ENCODE measurements at regions not wholly inside any gene's neighbourhood (a gene's known extent, or its start where the extent isn't known, plus 50 kb on each side); places are given as distances from the start of the nearest gene placed in this dataset.
"Not testable (repeated sequence)": the region's sequence is repeated elsewhere in the genome, so short reads cannot be mapped to it uniquely, and the experiment has no call there.

DNA sequence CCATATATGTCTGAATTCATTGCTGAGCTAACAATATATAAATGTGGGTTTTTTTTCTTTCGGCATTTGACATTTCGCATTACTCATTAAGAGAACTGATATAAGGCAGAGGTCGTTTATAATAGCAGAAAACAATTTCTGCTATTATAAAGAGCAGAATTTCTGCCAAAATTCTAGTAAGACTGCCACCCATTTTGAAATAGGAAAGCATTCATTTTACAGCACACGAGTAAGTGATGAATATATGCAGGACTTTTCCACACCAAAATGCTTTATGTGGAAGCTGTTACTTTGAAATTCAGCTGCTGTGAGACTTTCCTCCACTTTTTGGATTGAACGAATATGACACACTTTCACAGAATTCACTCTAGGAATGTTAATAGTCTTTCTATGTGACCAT lies 610.9 kb upstream of the MAN1A1 start:
- DNase-seq (ENCODE audit: low spot score), result no peak

DNA sequence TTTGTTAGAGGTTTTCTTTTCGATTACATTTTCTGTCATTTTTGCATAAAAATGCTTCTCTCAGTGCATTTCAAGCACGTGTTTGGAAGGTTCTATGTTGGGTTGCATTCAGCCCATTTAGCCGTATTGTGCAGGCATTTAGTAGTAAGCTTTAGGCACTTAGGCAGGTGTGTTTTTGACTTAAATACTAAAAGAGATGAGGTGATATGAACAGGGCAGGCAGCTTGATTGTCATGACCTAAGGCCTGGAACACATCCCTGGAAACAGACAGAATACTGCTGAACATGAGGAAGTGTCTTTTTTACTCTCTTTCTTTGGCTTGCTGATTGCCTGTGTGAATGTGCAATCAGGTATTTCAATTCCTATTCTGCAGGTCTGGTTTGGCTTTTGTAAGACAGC lies 610.5 kb upstream of the MAN1A1 start:
- DNase-seq (ENCODE audit: low spot score), result no peak

DNA sequence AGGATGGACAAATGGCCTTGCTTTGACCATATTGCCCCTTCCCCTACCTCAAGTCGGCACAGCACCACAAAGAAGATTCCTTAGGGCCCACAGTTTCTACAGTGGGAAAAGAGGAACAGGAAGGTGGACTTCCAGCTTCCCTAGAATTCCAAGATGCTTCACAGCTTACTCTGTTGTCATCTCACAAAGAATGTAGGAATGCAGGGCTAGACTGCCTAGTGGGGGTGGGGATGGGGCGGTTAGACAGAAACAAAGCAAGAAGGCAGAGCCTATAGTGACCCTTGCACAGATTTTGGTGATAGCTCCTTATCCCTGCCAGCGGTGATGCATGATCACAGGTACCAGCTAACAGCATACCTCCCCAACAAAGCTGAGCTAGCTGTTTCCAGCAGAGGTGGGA lies 607.6 kb upstream of the MAN1A1 start:
- DNase-seq (ENCODE audit: low spot score), result no peak

DNA sequence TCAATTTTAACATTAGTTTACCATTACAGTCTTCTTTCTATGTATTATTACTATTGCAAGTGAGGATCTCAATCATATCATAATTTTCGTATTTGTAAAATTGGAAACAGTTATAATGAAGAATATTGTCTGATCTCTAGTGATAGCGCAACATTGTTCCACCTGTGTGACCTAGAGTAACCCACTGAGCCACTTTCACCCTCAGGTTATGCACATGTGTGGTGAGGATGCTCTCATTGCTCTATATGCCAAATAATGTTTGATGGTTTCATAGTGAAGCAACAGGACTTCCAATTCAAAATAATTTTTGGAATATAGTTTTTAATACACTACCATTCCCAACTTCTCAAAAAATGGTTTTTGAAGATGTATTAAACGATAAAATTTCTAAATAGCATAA lies 603.1 kb upstream of the MAN1A1 start:
- no peak for DNase-seq (ENCODE audit: low spot score)

DNA sequence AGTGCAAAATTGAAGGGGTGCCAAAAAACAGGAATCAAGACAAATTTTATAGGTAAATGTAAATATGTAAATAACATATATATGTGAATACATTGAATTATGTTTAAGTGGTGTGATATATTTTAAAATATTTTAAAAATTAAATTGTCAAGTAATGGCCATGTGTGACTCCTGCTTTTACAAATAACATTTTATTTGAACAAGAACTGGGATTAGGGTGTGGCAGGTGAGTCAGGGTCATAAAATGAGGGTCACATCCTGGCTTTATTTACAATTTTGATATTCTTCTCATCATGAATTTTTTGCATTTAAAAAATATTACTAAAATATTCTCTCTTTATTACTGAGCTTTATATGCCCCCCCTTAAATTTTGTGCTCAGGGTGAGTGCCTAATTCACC lies 601.1 kb upstream of the MAN1A1 start:
- DNase-seq (ENCODE audit: low spot score), result no peak

DNA sequence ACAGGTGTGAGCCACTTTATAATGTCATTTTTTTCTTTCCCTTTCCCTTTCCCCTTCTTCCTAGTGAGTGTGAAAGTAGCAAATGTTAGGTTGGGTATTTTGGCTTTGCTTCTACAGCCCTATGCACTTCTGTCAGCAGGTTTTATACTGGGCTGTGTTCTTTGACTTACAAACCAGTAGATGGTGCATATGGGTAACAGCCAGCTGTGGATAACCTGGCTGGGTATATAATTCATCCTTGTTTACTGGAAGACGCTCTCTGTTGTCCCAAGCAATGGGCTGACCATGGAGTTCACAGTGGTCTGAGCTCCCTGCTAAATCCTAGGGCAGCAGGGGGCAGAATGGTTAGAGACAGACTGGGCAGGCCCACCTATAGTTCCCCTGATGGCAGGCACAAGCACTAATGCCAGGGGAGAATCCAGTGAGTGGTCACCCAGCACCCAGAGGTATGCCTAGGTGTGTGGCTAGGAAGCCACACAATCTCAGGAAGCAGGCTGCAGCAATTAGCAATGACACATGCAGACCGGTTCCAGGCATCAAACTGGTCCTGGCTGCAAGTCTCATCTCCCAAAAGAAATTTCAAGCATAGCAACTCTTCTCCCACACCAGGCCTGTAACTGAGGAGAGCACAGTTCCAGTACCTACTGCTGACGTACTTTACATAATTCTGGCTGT lies 592.7 kb upstream of the MAN1A1 start:
- DNase-seq (ENCODE audit: low spot score), result no peak

DNA sequence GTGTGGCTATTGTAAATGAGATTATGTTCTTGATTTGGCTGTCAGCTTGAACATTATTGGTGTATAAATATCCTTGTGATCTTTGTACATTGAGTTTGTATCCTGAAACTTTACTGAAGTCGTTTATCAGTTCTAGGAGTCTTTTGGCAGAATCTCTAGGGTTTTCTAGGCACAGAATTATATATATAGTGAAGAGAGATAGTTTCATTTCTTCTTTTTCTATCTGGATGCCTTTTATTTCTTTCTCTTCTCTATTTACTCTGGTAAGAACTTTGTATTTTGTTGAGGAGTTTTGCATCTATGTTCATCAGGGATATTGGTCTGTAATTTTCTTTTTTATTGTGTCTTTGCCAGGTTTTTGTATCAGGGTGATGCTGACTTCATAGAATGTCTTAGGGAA lies 589.2 kb upstream of the MAN1A1 start:
- DNase-seq (ENCODE audit: low spot score), result no peak

DNA sequence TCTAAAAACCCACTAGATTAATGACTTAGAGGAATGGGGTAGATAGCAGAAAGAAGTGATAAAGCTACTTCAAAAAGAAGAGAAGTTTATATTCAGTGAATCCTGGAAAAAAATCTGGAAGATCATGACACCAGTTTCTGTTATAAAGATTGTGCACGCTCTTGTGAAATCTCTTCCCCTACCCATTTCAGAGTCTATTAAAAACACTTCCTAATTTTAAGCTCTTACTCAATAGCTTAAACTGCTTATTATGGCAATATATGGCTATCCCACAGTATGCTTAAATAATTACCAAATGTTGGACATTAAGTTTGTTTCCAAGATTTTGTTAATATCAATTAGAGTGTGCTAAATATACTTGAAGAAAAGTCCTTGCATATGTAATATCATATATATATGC lies 585.3 kb upstream of the MAN1A1 start:
- DNase-seq (ENCODE audit: low spot score), result no peak

DNA sequence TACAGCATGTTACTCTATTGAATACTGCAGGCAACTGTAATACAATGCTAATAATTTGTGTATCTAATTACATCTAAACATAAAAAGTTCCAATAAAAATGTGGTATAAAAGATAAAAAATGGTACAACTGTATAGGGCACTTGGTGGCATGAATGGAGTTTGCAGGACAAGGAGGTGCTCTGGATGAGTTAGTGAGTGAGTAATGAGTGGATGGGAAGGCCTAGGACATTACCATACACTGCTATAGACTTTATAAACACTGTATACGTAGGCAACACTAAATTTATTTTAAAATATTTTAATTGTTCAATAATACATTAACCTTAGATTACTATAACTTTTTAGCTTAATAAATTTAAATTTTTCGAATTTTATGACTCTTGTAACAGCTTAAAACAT lies 579.6 kb upstream of the MAN1A1 start:
- DNase-seq (ENCODE audit: low spot score), result no peak

DNA sequence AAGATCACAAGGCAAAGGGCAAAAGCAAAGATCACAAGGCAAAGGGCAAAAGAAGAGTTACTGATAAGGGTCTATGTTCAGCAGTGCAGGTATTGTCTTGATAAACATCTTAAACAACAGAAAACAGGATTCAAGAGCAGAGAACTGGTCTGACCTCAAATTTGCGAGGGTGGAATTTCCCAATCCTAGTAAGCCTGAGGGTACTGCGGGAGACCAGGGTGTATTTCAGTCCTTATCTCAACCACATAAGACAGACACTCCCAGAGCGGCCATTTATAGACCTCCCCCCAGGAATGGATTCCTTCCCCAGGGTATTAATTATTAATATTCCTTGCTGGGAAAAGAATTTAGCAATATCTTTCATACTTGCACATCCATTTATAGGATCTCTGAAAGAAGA lies 575.3 kb upstream of the MAN1A1 start:
- DNase-seq (ENCODE audit: low spot score), result not testable (repeated sequence)

DNA sequence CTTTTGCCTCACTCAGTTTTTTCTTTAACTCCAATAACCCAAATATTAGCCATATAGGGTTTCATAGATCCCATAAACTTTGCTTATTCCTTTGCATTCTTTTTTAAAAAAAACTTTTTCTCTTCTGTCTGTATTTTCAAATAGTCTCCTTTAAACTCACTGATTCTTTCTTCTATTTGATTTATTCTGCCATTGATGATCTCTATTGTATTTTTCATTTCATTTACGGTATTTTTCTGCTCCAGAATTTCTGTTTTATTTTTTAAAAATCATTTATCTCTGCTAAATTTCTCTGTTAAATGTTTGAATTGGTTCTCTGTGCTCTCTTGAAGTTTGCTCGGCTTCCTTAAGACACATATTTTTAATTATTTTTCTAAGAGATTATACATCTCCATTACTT lies 573.3 kb upstream of the MAN1A1 start:
- no peak for DNase-seq (ENCODE audit: low spot score)

DNA sequence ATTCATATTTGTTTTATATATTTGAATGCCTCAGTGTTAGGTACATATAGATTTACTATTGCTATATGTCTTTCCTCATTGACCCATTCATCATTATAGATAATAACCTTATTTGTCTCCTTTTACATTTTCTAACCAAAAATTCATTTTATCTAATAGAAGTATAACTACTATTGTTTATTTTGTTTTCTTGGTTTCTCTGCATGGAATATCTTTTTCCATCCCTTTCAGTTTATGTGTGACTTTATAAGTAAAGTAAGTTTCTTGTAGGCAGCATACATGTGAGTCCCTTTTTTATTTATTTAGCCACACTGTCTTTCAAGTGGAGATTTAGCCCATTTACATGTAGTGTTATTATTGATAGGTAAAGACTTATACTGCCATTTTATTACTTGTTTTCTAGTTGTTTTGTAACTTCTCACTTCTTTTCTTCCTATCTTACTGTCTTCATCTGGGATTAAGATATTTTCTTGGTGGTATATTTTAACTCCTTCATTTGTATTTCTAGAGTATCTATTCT lies 572.0 kb upstream of the MAN1A1 start:
- DNase-seq (ENCODE audit: low spot score), result no peak

DNA sequence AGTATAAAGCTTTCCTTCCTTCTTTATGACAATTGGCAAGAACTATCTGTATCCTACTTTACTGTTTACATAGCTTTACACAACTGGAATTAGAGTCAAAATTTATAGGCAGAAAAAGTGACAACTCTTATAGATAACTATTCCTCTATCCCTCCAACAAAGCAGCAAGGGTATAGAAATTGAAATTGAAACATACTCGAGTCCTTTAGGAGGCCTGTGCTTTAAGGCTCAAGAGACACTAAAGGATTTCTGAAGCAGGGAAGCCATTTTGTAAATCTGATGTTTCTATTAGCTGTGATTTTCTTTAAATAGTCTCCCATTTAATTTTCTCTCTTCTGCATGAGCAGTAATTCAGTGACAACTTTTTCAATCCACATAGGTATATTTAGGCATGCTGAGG lies 567.6 kb upstream of the MAN1A1 start:
- DNase-seq (ENCODE audit: low spot score), result no peak

DNA sequence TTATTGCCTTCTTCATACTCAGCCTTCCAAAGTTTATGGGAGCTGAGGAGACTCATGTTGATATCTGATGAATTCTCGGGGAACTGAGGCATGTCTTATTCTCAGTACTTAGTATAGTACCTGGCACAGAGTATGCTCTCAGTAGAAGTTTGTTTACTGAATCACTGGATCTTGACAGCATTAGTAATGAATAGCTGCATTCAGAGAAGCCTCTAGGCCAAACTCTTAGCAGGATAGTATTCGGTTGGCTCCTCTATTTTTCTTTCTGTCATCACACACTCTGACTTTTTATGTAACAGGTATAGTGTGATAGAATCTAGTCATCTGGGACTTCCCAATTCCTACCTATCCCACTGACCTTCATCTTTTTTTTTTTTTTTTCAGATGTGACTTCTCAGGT lies 566.4 kb upstream of the MAN1A1 start:
- DNase-seq (ENCODE audit: low spot score), result no peak

DNA sequence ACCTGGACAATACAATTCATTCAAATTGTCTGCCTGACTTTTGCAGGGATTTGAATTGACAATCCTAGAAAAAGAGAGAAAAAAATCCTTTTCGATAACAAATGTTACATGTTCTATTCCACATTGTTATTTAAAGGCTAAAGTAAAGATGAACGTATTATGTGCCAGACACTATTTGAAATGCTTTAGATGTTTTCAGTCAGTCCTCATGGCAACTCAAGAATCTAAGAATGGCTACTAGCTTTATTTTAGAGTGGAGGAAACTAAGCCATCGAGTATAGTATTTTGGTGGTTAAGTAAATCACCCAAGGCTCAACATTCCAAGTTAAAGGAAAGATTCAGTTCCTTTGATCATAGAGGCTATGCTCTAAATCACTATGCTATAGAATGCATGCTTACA lies 558.6 kb upstream of the MAN1A1 start:
- no peak for DNase-seq (ENCODE audit: low spot score)

DNA sequence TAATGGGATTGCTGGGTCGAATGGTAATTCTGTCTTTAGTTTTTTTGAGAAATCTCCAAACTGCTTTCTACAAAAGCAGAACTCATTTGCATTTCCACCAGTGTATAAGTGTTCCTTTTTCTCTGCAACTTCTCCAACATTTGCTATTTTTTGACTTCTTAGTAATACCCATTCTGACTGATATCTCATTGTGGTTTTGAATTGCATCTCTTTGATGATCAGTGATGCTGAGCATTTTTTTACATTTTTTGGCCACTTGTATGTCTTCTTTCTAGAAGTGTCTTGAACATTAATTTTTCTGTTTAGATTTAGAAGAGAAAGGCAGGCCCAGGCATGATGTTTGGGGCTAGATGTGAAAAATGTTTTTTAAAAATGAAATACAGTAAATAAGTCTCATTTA lies 553.1 kb upstream of the MAN1A1 start:
- DNase-seq (ENCODE audit: low spot score), result no peak

DNA sequence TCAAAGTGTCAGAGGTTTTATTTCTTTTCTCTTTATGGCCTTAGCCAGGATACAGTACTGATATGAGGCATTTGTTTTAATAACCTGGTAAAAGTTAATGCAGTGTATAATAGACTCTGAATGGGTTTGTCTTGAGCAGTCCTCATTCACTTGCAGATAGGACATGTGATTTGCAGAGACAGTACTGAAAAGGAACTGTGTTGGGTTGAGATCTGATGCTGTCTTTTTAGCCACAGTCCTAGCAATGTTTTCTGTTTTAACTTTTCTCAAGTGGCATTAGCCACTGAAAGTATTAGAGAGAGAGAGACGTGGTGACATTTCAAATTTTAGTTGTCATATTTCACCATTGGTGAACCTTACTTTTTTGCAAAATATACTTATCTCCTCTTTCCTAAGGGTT lies 547.2 kb upstream of the MAN1A1 start:
- no peak for DNase-seq (ENCODE audit: low spot score)

DNA sequence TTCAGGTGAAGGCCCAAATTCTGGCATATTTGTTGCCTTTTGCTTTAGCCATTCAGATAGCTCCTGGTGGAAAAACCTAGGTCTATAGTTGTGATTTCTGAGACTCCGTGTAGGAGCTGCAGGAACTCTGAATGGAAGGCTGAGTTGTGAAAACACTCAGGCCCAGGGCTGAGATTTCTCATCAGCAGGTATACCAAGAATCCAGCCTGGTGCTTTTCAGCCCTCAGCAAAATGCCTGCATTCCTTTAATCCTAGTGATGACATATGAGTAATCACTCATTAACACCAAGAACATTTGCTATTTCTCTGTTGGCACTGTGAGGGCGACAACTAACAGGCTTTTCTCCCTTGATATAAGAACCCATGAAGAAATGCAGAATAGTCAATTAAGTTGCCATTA lies 546.1 kb upstream of the MAN1A1 start:
- no peak for DNase-seq (ENCODE audit: low spot score)

DNA sequence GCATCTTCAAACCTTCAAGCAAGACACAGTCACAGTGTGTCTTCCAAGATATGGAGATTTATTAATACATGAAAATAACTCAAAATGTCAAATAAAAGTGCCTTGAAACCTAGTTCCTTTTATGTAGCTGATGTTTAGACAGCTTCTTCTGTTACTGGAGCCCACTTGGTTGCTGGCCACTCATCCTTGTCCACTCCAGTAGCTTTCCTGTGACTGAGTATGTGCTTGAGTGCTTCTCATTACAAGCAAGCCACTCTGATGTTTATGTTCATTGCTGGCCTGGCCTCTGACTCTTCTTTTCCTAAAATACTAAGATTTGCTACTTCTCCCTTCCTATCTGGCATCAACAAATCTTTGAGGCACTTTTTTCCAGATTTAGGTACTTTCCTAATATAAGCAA lies 545.2 kb upstream of the MAN1A1 start:
- DNase-seq (ENCODE audit: low spot score), result no peak

DNA sequence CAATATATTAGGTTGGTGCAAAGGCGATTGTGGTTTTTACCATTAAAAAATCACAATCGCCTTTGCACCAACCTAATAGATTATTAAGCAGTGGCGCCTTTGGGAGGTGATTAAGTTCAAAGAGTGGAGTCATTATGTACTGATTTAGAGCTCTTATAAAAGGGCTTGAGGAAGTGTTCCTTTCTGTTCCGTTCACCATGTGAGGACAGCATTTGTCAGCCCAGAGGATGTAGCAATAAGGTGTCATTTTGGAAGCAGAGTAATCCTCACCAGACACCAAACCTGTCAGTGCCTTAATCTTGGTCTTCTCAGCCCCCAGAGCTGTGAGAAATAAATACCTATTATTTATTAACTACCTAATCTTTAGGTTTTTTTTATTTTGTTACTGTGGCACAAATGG lies 542.1 kb upstream of the MAN1A1 start:
- no peak for DNase-seq (ENCODE audit: low spot score)

DNA sequence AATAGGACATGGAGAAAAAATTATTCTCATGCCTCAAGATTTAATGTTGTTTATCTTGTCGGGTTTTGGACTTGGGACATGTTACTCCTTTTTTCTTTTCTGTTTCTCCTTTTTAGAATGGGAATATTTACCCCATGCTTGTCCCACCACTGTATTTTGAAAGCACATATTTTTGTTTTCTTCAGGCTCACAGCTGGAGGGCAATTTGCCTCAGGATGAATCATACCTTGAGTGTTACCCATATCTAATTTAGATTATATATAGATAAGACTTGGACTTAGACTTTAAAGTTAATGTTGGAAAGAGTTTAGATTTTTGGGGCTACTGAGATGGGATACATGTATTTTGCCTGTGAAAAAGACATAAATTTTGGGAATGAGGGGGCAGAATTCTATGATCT lies 541.6 kb upstream of the MAN1A1 start:
- no peak for DNase-seq (ENCODE audit: low spot score)

DNA sequence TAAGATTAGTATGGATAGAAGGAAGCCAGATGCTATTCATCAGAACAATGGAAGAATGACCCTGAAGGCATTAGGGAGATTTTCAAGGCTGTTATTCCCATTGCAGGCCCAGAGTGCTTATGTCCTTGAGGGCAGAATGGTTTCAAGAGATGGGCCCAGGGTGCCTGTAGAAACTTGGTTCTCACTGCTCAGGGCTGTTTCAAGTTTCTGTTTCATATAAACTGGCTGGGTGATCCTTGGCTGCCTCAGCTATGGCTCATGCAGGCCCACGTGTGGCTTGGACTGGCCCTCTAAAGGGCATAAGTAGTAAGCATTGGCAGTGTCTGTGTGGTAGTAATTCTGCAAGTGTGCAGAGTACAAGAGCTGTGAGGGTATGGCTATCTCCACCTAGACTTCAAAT lies 540.9 kb upstream of the MAN1A1 start:
- DNase-seq (ENCODE audit: low spot score), result no peak

DNA sequence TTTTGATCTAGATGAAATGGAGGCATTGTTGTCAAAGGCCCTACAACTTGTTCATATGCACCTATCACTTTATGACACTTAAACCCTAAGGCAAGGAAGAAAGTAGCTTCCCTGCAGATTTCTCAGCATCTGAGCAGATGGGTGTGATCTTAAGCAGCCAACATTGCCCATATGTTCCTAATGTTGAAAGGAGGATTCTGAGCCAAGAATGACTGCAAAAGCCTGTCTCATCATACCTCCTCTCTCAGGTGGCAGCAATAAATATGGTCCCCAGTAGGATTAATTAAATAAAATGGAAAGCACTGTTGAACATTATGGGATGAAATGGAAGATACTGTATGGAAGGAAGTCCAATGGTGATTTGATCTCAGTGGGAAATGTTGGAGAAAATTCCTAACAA lies 538.1 kb upstream of the MAN1A1 start:
- DNase-seq (ENCODE audit: low spot score), result no peak

DNA sequence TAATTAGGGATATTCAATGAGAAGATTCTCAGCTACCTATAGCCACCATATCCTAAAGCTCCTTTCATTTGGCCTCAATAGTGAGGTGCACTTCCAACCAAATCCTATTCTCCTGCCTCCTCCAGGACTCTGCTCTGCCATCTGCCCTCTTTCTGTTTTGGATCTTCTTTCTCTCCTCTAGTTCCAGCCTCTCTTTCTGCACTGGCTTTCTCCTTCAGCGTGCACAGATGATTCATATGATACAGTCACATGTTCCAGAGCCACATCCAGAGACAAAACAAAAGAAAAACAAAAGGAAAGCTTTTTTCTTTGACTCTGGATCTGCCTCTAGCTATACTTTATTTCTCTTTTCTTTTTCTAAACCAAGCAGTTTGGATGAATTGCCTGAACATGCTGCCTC lies 531.9 kb upstream of the MAN1A1 start:
- no peak for DNase-seq (ENCODE audit: low spot score)

DNA sequence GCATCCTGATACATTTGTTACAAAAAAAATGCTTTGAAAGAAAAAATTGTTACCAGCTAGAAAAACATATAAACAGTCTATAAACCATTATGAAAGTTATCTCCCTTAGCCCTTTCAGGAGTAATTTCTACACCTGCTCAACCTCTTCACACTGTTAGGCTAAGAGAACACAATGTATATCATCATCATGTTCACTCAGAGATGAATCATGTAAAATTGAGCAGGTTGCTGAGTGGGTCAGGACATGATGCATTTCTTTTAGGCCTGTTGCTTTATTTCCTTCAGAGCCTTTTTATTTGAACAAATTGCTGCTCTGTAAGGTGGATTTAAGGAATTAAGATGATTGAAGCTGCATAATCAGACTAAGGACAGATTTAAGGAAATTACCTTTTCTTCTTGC lies 531.3 kb upstream of the MAN1A1 start:
- DNase-seq (ENCODE audit: low spot score), result no peak
